Neuronal stem cell (in vitro differentiated cells): ENCODE measurements at regions not wholly inside any gene's neighbourhood (a gene's known extent, or its start where the extent isn't known, plus 50 kb on each side); places are given as distances from the start of the nearest gene placed in this dataset.

Experiments
- DNase-seq: peaks from one replicate; pipeline ENCODE4 v3.0.0-alpha.2; 2013; ENCODE audit warnings: low spot score
- H2AFZ ChIP-seq: one replicate; pipeline ENCODE4 v1.6.1; 2013; ENCODE audit warnings: mild to moderate bottlenecking, low read length, inconsistent platforms
- H2AK5ac ChIP-seq: 2 replicates; pipeline ENCODE4 v1.6.1; 2013; ENCODE audit warnings: low read depth, mild to moderate bottlenecking, inconsistent platforms, low read length, moderate library complexity, mixed read lengths
- H2BK120ac ChIP-seq: 2 replicates; pipeline ENCODE4 v1.6.1; 2013; ENCODE audit warnings: low read depth, mild to moderate bottlenecking, inconsistent platforms, low read length, moderate library complexity, mixed read lengths
- H2BK12ac ChIP-seq: one replicate; pipeline ENCODE4 v1.6.1; 2013; ENCODE audit warnings: low read length, inconsistent platforms
- H2BK15ac ChIP-seq: 2 replicates; pipeline ENCODE4 v1.6.1; 2013; ENCODE audit warnings: mild to moderate bottlenecking, low read length, inconsistent platforms, mixed read lengths
- H2BK5ac ChIP-seq: one replicate; pipeline ENCODE4 v1.6.1; 2013; ENCODE audit warnings: inconsistent platforms, mild to moderate bottlenecking, low read length, moderate library complexity
- H3K14ac ChIP-seq: one replicate; pipeline ENCODE4 v1.6.1; 2013; ENCODE audit warnings: low read length, inconsistent platforms
- H3K18ac ChIP-seq: 2 replicates; pipeline ENCODE4 v1.6.1; 2013; ENCODE audit warnings: low read length, inconsistent platforms
- H3K23ac ChIP-seq: 2 replicates; pipeline ENCODE4 v1.6.1; 2013; ENCODE audit warnings: low read depth, mild to moderate bottlenecking, mixed read lengths, low read length, inconsistent platforms; ENCODE audit not compliant: poor library complexity
- H3K27ac ChIP-seq: replicated peaks from 3 replicates; pipeline ENCODE4 v1.5.1; 2013; ENCODE audit warnings: low read length, inconsistent platforms
- H3K27me3 ChIP-seq, 3 experiments: 2 replicates each; pipeline ENCODE4 v1.6.1; 2013; ENCODE audit warnings: low read length in 3 of 3, mild to moderate bottlenecking in 2 of 3, inconsistent platforms in 1 of 3, low read depth in 1 of 3, mixed read lengths in 1 of 3, moderate library complexity in 1 of 3; ENCODE audit not compliant: control insufficient read depth in 3 of 3, insufficient read depth in 3 of 3
- H3K36me3 ChIP-seq, 2 donors: replicated peaks in 1 of 2; 2 replicates each; pipeline ENCODE4 v1.6.1; 2013; ENCODE audit warnings: low read length in 2 of 2; ENCODE audit not compliant: control insufficient read depth in 2 of 2, insufficient read depth in 2 of 2
- H3K4ac ChIP-seq: 2 replicates; pipeline ENCODE4 v1.6.1; 2013; ENCODE audit warnings: inconsistent platforms, mild to moderate bottlenecking, low read length, moderate library complexity
- H3K4me1 ChIP-seq, 2 donors: 1 replicate in 1 of 2; 2 replicates in 1 of 2; pipeline ENCODE4 v1.6.1; 2013; ENCODE audit warnings: low read length in 2 of 2, low read depth in 1 of 2; ENCODE audit not compliant: control insufficient read depth in 2 of 2, insufficient read depth in 1 of 2
- H3K4me2 ChIP-seq: one replicate; pipeline ENCODE4 v1.6.1; 2013; ENCODE audit warnings: mild to moderate bottlenecking, low read length, inconsistent platforms; ENCODE audit not compliant: insufficient read depth, poor library complexity, severe bottlenecking
- H3K4me3 ChIP-seq, 2 donors: 2 replicates each; pipeline ENCODE4 v1.5.1; 2013; ENCODE audit warnings: low read length in 2 of 2, mild to moderate bottlenecking in 2 of 2, inconsistent platforms in 1 of 2, moderate library complexity in 1 of 2
- H3K79me1 ChIP-seq: one replicate; pipeline ENCODE4 v1.6.1; 2013; ENCODE audit warnings: low read depth, mild to moderate bottlenecking, inconsistent platforms, low read length, moderate library complexity
- H3K9ac ChIP-seq: one replicate; pipeline ENCODE4 v1.6.1; 2013; ENCODE audit warnings: mild to moderate bottlenecking, low read depth, low read length, inconsistent platforms; ENCODE audit not compliant: poor library complexity
- H3K9me3 ChIP-seq, 2 donors: replicated peaks in 1 of 2; 2 replicates each; pipeline versions ENCODE3 to v1.6.1; 2013; ENCODE audit warnings: low read length in 2 of 2, mild to moderate bottlenecking in 2 of 2, inconsistent platforms in 1 of 2, low read depth in 1 of 2, mixed read lengths in 1 of 2, moderate library complexity in 1 of 2; ENCODE audit not compliant: control insufficient read depth in 2 of 2, insufficient read depth in 1 of 2
- H4K8ac ChIP-seq: one replicate; pipeline ENCODE4 v1.6.1; 2013; ENCODE audit warnings: low read depth, mild to moderate bottlenecking, inconsistent platforms, low read length, moderate library complexity
- H4K91ac ChIP-seq: one replicate; pipeline ENCODE4 v1.6.1; 2013; ENCODE audit warnings: low read length, low read depth, mild to moderate bottlenecking, inconsistent platforms; ENCODE audit not compliant: poor library complexity
- WGBS, 2 donors: extraction: QIAGEN DNeasy Blood & Tissue Kit; methylation state at CpG; one replicate each; pipeline ENCODE4 v1.1.7; 2013; ENCODE audit warnings: missing lambda C conversion rate in 2 of 2, mixed read lengths in 1 of 2; ENCODE audit not compliant: insufficient read length in 2 of 2, insufficient replicate concordance in 1 of 2; ENCODE audit errors: extremely low coverage in 2 of 2; 5-methylcytosine and 5-hydroxymethylcytosine counted together

DNA sequence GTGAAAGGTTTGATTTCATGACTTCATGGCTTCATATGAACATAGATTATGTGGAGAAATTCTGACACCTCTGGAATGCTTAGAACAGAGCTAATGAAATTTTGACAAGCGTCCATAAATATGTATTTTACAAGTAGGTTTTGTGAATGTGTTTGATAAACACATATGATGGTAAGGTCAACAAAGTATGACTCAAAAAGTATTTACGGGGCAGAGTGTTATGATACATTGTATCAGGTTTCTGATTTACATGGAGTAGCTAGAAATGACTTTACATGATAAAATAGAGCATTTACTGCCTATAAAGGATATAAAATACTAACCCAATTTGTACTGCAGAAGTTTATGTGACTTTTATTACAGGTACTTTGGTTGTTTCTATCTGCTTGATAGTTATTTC is 206.3 kb downstream of the MDFIC start:
- Histone ChIP-seq H3K79me1 (no peaks in the 10 kb centered on the region), H2BK120ac (no peak overlapping the region), H4K91ac (no peak overlapping the region), H3K23ac (no peak overlapping the region), H3K9ac (no peak overlapping the region), H3K27ac (no peak overlapping the region), H3K4me2 (no peak overlapping the region), H3K4ac (no peak overlapping the region), H3K36me3 (no peaks in the 10 kb centered on the region), H2AK5ac (no peak overlapping the region), H2AFZ (no peak overlapping the region), H3K27me3 (no peaks in the 10 kb centered on the region), H3K4me1 (no peaks in the 10 kb centered on the region), H2BK15ac (no peak overlapping the region), H4K8ac (no peak overlapping the region), H3K18ac (no peak overlapping the region), H3K14ac (no peak overlapping the region), H3K4me3 (no peak overlapping the region), H2BK12ac (no peak overlapping the region), H2BK5ac (no peak overlapping the region), H3K9me3 (no peaks in the 10 kb centered on the region)
- no peak for DNase-seq
- WGBS, 2 donors, result no CpG with 5 or more reads among the region's 2 CpGs

DNA sequence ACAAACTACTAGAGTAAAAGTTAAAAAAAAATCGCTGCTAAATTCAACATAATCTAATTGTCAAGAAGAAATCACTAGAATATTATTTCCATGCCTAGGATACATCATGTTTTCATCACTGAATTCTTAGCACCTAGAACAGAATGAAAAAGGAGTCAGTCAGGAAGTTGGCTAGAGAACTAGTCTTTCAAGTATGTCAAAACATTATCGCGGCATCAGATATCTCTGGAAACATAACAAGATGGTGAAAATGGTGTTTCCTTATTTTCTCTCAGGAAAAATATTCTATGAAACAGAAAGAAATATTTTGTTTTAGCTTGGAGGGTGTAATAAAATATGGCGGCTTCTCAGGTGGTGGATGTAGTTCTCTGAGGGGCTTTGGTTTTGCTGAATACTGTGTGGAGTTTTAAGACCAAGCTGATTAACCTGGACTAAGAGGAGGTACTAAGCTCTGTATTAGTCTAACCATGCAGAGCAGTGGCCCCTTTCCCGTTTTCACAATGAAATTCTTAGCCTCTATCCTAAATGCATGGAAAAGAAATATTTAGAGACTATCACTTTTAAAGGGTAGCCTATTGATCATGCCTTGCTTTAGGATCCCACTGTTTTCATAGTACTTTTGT is 205.6 kb downstream of the MDFIC start:
- Histone ChIP-seq H3K9me3 (no peaks in the 10 kb centered on the region), H3K18ac (no peak overlapping the region), H2BK5ac (no peak overlapping the region), H3K27ac (no peak overlapping the region), H2BK15ac (no peak overlapping the region), H2AFZ (no peak overlapping the region), H3K14ac (no peak overlapping the region), H2BK120ac (no peak overlapping the region), H3K4me2 (no peak overlapping the region), H3K23ac (no peak overlapping the region), H3K4me3 (no peak overlapping the region), H4K91ac (no peak overlapping the region), H4K8ac (no peak overlapping the region), H2BK12ac (no peak overlapping the region), H3K9ac (no peak overlapping the region), H3K79me1 (no peaks in the 10 kb centered on the region), H3K27me3 (no peaks in the 10 kb centered on the region), H3K4me1 (no peaks in the 10 kb centered on the region), H2AK5ac (no peak overlapping the region), H3K36me3 (no peaks in the 10 kb centered on the region), H3K4ac (no peak overlapping the region)
- no peak for DNase-seq
- WGBS, 2 donors, result no CpG with 5 or more reads among the region's 5 CpGs

DNA sequence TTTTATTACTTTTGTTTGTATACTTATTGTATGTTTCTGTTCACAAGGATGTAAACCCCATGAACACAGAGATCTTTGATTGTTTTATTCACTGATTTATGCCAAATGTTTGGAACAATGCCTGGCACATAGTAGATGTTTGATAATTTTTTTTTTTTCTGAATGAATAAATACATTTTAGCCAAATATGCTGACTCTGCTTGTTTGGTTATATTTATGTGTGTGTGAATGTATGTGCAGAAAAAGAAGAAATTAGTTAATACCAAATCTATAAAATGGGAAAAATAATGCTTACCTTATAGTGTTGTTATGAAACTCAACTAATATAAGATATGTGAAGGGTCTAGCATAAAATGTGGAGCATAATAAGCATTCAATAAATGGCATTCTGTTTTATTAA is 203.9 kb downstream of the MDFIC start:
- Histone ChIP-seq H3K9ac (no peak overlapping the region), H2AFZ (no peak overlapping the region), H3K36me3 (no peaks in the 10 kb centered on the region), H3K18ac (no peak overlapping the region), H2BK15ac (no peak overlapping the region), H4K91ac (no peak overlapping the region), H2BK5ac (no peak overlapping the region), H3K14ac (no peak overlapping the region), H4K8ac (no peak overlapping the region), H2BK120ac (no peak overlapping the region), H3K27me3 (no peaks in the 10 kb centered on the region), H2AK5ac (no peak overlapping the region), H3K4me2 (no peak overlapping the region), H3K4ac (no peak overlapping the region), H3K27ac (no peak overlapping the region), H3K79me1 (no peaks in the 10 kb centered on the region), H2BK12ac (no peak overlapping the region), H3K9me3 (peaks cover 0 to 5% of the 10 kb centered on the region in 2 donors), H3K4me3 (no peak overlapping the region), H3K23ac (no peak overlapping the region), H3K4me1 (no peaks in the 10 kb centered on the region)
- DNase-seq, result no peak

DNA sequence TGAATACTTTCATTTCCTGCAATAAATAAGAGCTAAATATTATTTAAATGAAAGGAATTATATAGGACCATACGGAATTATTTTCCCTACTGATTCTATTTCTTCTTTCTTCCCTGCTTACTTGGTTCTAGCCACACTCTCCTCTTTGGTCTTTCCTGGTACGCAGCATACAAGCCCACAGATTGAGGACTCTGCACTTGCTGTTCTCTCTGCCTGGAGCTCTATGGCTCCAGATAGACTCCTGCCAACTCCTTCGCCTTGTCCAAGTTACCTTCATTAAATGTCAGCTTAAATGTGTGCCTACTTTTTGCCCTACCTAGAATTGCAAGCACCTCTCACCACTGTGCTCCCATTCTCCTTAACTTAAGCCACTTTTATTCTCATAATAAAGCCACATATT is 203.4 kb downstream of the MDFIC start:
- H3K4me3 ChIP-seq, result no peak overlapping the region
- H3K27ac ChIP-seq, result no peak overlapping the region
- H2BK5ac ChIP-seq, result no peak overlapping the region
- no peaks in the 10 kb centered on the region for H3K27me3 ChIP-seq
- H2BK12ac ChIP-seq, result no peak overlapping the region
- no peaks in the 10 kb centered on the region for H3K36me3 ChIP-seq
- H3K4me1 ChIP-seq, result no peaks in the 10 kb centered on the region
- no peak overlapping the region for H4K91ac ChIP-seq
- no peak overlapping the region for H4K8ac ChIP-seq
- no peak overlapping the region for H3K18ac ChIP-seq
- DNase-seq, result no peak
- no peak overlapping the region for H3K9ac ChIP-seq
- H3K14ac ChIP-seq, result no peak overlapping the region
- no peak overlapping the region for H3K23ac ChIP-seq
- no CpG with 5 or more reads among the region's 3 CpGs for WGBS, 2 donors
- H3K79me1 ChIP-seq, result no peaks in the 10 kb centered on the region
- no peak overlapping the region for H2AK5ac ChIP-seq
- no peak overlapping the region for H2BK120ac ChIP-seq
- peaks cover 0 to 5% of the 10 kb centered on the region in 2 donors for H3K9me3 ChIP-seq
- H3K4ac ChIP-seq, result no peak overlapping the region
- no peak overlapping the region for H2AFZ ChIP-seq
- H2BK15ac ChIP-seq, result no peak overlapping the region
- no peak overlapping the region for H3K4me2 ChIP-seq
